CD4-positive, CD25-positive, alpha-beta regulatory T cell (primary cell): ENCODE measurements at regions not wholly inside any gene's neighbourhood (a gene's known extent, or its start where the extent isn't known, plus 50 kb on each side); places are given as distances from the start of the nearest gene placed in this dataset.
"Not testable (repeated sequence)": the region's sequence is repeated elsewhere in the genome, so short reads cannot be mapped to it uniquely, and the experiment has no call there.

ENCODE experiments used
- ATAC-seq, 2 donors: fragments of 150-1000 bp; cut with Tn5 transposase; one replicate each; pipeline ENCODE4 v1.10.0; 2021; ENCODE audit warnings: low read depth in 2 of 2, moderate number of reproducible peaks in 2 of 2, moderate library complexity in 1 of 2
- DNase-seq, 3 donors: peaks; one replicate each; pipeline versions ENCODE4 v3.0.0 to v3.0.0-alpha.2; 2012 to 2022; ENCODE audit warnings: mixed read lengths in 1 of 3
- H3K27ac ChIP-seq: one replicate; pipeline ENCODE4 v1.7.0; 2013; ENCODE audit warnings: mild to moderate bottlenecking, low read length; ENCODE audit not compliant: insufficient read depth, poor library complexity, severe bottlenecking
- H3K27me3 ChIP-seq: one replicate; pipeline ENCODE4 v1.7.0; 2013; ENCODE audit warnings: low read length; ENCODE audit not compliant: control insufficient read depth, insufficient read depth
- H3K36me3 ChIP-seq: one replicate; pipeline ENCODE4 v1.7.0; 2013; ENCODE audit warnings: mild to moderate bottlenecking, low read length, moderate library complexity; ENCODE audit not compliant: control insufficient read depth, insufficient read depth
- H3K4me1 ChIP-seq: 2 replicates; pipeline ENCODE4 v1.7.0; 2013; ENCODE audit warnings: mild to moderate bottlenecking, low read length; ENCODE audit not compliant: insufficient read depth, control insufficient read depth, poor library complexity, severe bottlenecking
- H3K4me3 ChIP-seq: one replicate; pipeline ENCODE4 v1.7.0; 2013; ENCODE audit warnings: low read depth, mild to moderate bottlenecking, low read length, moderate library complexity
- H3K9me3 ChIP-seq, 2 experiments: 1 replicate in 1 of 2; 2 replicates in 1 of 2; pipeline ENCODE4 v1.7.0; 2013; ENCODE audit warnings: low read length in 2 of 2, mild to moderate bottlenecking in 1 of 2, moderate library complexity in 1 of 2; ENCODE audit not compliant: control insufficient read depth in 2 of 2
- H3K27ac Mint-ChIP-seq, 3 donors: one replicate each; pipeline ENCODE4 v1.8.0; 2020 to 2022; ENCODE audit warnings: mild to moderate bottlenecking in 3 of 3, mixed read lengths in 3 of 3, moderate library complexity in 2 of 3
- H3K27me3 Mint-ChIP-seq: one replicate; pipeline ENCODE4 v1.8.0; 2022; ENCODE audit warnings: mild to moderate bottlenecking, mixed read lengths
- H3K36me3 Mint-ChIP-seq: one replicate; pipeline ENCODE4 v1.8.0; 2020; ENCODE audit warnings: mixed read lengths
- H3K4me1 Mint-ChIP-seq, 4 donors: one replicate each; pipeline ENCODE4 v1.8.0; 2020 to 2022; ENCODE audit warnings: mixed read lengths in 4 of 4, mild to moderate bottlenecking in 1 of 4
- H3K4me3 Mint-ChIP-seq, 4 donors: one replicate each; pipeline ENCODE4 v1.8.0; 2020 to 2022; ENCODE audit warnings: mild to moderate bottlenecking in 4 of 4, mixed read lengths in 4 of 4, moderate library complexity in 3 of 4
- H3K9me3 Mint-ChIP-seq, 7 donors: one replicate each; pipeline ENCODE4 v1.8.0; 2020 to 2022; ENCODE audit warnings: mixed read lengths in 7 of 7, mild to moderate bottlenecking in 3 of 7, moderate library complexity in 2 of 7

GRCh38 chr7:91503934-91504555, 239.8 kb downstream of the FZD1 start:
- Histone ChIP-seq H3K36me3 (no peaks in the 10 kb centered on the region), H3K4me1 (no peaks in the 10 kb centered on the region), H3K27ac (no peak overlapping the region), H3K27me3 (no peaks in the 10 kb centered on the region), H3K4me3 (no peak overlapping the region), H3K9me3 (no peaks in the 10 kb centered on the region)
- Mint-ChIP-seq H3K27ac (no peak overlapping the region), H3K4me1 (no peaks in the 10 kb centered on the region), H3K9me3 (peaks cover 0 to 26% (median 8%) of the 10 kb centered on the region in 7 donors), H3K27me3 (no peaks in the 10 kb centered on the region), H3K36me3 (no peaks in the 10 kb centered on the region), H3K4me3 (no peak overlapping the region)
- DNase-seq (no peak), ATAC-seq (no peak)

GRCh38 chr7:91504919-91505318, 240.7 kb downstream of the FZD1 start:
- no peak overlapping the region for H3K4me3 ChIP-seq
- H3K4me3 Mint-ChIP-seq, result no peak overlapping the region
- ATAC-seq (no peak), DNase-seq (no peak)
- no peaks in the 10 kb centered on the region for H3K9me3 ChIP-seq
- H3K9me3 Mint-ChIP-seq, result peaks cover 0 to 24% (median 7%) of the 10 kb centered on the region in 7 donors
- no peaks in the 10 kb centered on the region for H3K36me3 ChIP-seq
- H3K27me3 Mint-ChIP-seq, result no peaks in the 10 kb centered on the region
- H3K4me1 Mint-ChIP-seq, result no peaks in the 10 kb centered on the region
- H3K27ac ChIP-seq, result no peak overlapping the region
- H3K27ac Mint-ChIP-seq, result no peak overlapping the region
- no peaks in the 10 kb centered on the region for H3K36me3 Mint-ChIP-seq
- H3K4me1 ChIP-seq, result no peaks in the 10 kb centered on the region
- H3K27me3 ChIP-seq, result no peaks in the 10 kb centered on the region

DNA sequence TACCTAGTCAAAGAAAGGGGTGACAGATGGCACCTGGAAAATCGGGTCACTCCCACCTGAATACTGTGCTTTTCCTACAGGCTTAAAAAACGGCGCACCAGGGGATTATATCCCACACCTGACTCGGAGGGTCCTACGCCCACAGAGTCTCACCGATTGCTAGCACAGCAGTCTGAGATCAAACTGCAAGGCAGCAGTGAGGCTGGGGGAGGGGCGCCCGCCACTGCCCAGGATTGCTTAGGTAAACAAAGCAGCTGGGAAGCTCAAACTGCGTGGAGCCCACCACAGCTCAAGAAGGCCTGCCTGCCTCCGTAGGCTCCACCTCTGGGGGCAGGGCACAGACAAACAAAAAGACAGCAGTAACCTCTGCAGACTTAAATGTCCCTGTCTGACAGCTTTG, 242.7 kb downstream of the FZD1 start:
- DNase-seq, ATAC-seq, H3K36me3 Mint-ChIP-seq, H3K27ac Mint-ChIP-seq, H3K27me3 Mint-ChIP-seq, H3K27me3 ChIP-seq, H3K4me1 ChIP-seq, H3K36me3 ChIP-seq, H3K4me3 ChIP-seq, H3K4me1 Mint-ChIP-seq, H3K9me3 ChIP-seq, H3K4me3 Mint-ChIP-seq, H3K27ac ChIP-seq: not testable (repeated sequence)
- H3K9me3 Mint-ChIP-seq, result peaks cover 0 to 13% (median 0%) of the 10 kb centered on the region in 7 donors

DNA sequence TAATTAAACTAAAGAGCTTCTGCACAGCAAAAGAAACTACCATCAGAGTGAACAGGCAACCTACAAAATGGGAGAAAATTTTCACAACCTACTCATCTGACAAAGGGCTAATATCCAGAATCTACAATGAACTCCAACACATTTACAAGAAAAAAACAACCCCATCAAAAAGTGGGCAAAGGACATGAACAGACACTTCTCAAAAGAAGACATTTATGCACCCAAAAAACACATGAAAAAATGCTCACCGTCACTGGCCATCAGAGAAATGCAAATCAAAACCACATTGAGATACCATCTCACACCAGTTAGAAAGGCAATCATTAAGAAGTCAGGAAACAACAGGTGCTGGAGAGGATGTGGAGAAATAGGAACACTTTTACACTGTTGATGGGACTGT, 247.6 kb downstream of the FZD1 start:
- H3K27ac ChIP-seq, ATAC-seq, H3K4me1 ChIP-seq, H3K27me3 Mint-ChIP-seq, H3K27ac Mint-ChIP-seq, H3K4me3 ChIP-seq, H3K4me1 Mint-ChIP-seq, DNase-seq, H3K4me3 Mint-ChIP-seq, H3K36me3 ChIP-seq, H3K9me3 ChIP-seq, H3K36me3 Mint-ChIP-seq, H3K27me3 ChIP-seq: not testable (repeated sequence)
- H3K9me3 Mint-ChIP-seq, result peaks cover 0 to 13% (median 2%) of the 10 kb centered on the region in 7 donors

DNA sequence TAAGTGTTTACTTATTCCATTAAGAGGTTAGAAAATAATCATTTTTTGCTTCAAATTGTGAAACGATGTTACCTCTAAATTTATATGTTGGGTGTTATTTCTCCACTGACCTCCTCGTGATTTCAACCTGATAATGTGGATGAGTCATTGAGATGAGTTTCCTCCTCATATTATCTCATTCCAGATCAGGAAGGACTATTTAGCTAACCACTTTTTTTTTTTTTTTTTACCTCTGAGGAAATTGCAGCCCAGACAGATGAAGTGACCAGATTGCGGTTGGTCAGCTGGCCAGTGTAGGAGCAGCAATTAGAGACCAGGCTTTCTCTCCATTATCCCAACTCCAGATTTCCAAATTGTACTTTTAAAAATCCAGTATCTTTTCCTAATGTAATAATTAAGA, 248.7 kb downstream of the FZD1 start:
- Histone ChIP-seq H3K4me3 (no peak overlapping the region), H3K27ac (no peak overlapping the region), H3K27me3 (no peaks in the 10 kb centered on the region), H3K36me3 (no peaks in the 10 kb centered on the region), H3K4me1 (no peaks in the 10 kb centered on the region), H3K9me3 (no peaks in the 10 kb centered on the region)
- ATAC-seq (no peak), DNase-seq (no peak)
- Mint-ChIP-seq H3K9me3 (peaks cover 0 to 10% (median 2%) of the 10 kb centered on the region in 7 donors), H3K36me3 (no peaks in the 10 kb centered on the region), H3K27me3 (no peaks in the 10 kb centered on the region), H3K4me3 (no peak overlapping the region), H3K27ac (no peak overlapping the region), H3K4me1 (no peaks in the 10 kb centered on the region)

GRCh38 chr7:91514591-91514990, 250.4 kb downstream of the FZD1 start:
- H3K36me3 ChIP-seq, result no peaks in the 10 kb centered on the region
- no peaks in the 10 kb centered on the region for H3K9me3 ChIP-seq
- H3K4me3 ChIP-seq, result no peak overlapping the region
- DNase-seq (no peak), ATAC-seq (no peak)
- Mint-ChIP-seq H3K36me3 (no peaks in the 10 kb centered on the region), H3K27ac (no peak overlapping the region), H3K9me3 (peaks cover 0 to 7% (median 2%) of the 10 kb centered on the region in 7 donors), H3K4me1 (no peaks in the 10 kb centered on the region), H3K4me3 (no peak overlapping the region), H3K27me3 (no peaks in the 10 kb centered on the region)
- H3K4me1 ChIP-seq, result no peaks in the 10 kb centered on the region
- no peaks in the 10 kb centered on the region for H3K27me3 ChIP-seq
- H3K27ac ChIP-seq, result no peak overlapping the region

DNA sequence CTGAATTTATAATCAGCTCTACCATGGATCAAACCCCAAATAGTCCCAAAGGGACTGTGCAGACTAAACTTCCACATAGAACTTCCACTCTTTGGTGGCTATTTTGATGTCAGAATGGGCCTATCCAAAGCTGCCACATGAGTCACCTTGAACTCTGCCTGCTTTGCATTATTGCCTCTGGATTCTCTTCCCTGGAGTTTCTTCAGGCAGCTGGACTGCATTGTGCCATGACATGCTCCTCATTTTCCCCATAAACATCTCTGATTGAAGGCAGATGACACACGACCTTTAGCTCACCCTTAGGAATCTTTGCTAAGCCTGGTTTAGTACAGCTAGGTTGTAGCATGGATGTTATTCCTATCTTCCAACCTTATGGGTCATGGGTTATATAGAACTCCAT, 251.7 kb downstream of the FZD1 start:
- H3K27ac ChIP-seq, result no peak overlapping the region
- Mint-ChIP-seq H3K27ac (no peak overlapping the region), H3K4me3 (no peak overlapping the region), H3K36me3 (no peaks in the 10 kb centered on the region), H3K4me1 (no peaks in the 10 kb centered on the region), H3K27me3 (no peaks in the 10 kb centered on the region), H3K9me3 (peaks cover 0 to 7% (median 2%) of the 10 kb centered on the region in 7 donors)
- no peaks in the 10 kb centered on the region for H3K27me3 ChIP-seq
- H3K9me3 ChIP-seq, result no peaks in the 10 kb centered on the region
- DNase-seq (no peak), ATAC-seq (no peak)
- H3K4me1 ChIP-seq, result no peaks in the 10 kb centered on the region
- H3K4me3 ChIP-seq, result no peak overlapping the region
- H3K36me3 ChIP-seq, result no peaks in the 10 kb centered on the region

GRCh38 chr7:91517201-91517785, 253.1 kb downstream of the FZD1 start:
- no peaks in the 10 kb centered on the region for H3K27me3 ChIP-seq
- H3K4me1 ChIP-seq, result no peaks in the 10 kb centered on the region
- Mint-ChIP-seq H3K4me3 (no peak overlapping the region), H3K27ac (no peak overlapping the region), H3K27me3 (peaks cover 4% of the 10 kb centered on the region), H3K4me1 (no peaks in the 10 kb centered on the region), H3K9me3 (peaks cover 0 to 7% (median 2%) of the 10 kb centered on the region in 7 donors), H3K36me3 (no peaks in the 10 kb centered on the region)
- no peaks in the 10 kb centered on the region for H3K9me3 ChIP-seq
- no peak overlapping the region for H3K4me3 ChIP-seq
- no peak for ATAC-seq
- DNase-seq, result no peak
- no peak overlapping the region for H3K27ac ChIP-seq
- no peaks in the 10 kb centered on the region for H3K36me3 ChIP-seq
